Dermis microvascular lymphatic vessel endothelial cell (primary cell): ENCODE measurements at regions not wholly inside any gene's neighbourhood (a gene's known extent, or its start where the extent isn't known, plus 50 kb on each side); places are given as distances from the start of the nearest gene placed in this dataset.
A peak's percentile ranks its signal among the peaks of the same experiment; 100 is the strongest.
"Not testable (repeated sequence)": the region's sequence is repeated elsewhere in the genome, so short reads cannot be mapped to it uniquely, and the experiment has no call there.

Experiments used
- DNase-seq, 2 donors: peaks; one replicate each; pipeline versions ENCODE4 v3.0.0 to v3.0.0-alpha.2; 2010; ENCODE audit warnings: low read depth in 2 of 2

DNA sequence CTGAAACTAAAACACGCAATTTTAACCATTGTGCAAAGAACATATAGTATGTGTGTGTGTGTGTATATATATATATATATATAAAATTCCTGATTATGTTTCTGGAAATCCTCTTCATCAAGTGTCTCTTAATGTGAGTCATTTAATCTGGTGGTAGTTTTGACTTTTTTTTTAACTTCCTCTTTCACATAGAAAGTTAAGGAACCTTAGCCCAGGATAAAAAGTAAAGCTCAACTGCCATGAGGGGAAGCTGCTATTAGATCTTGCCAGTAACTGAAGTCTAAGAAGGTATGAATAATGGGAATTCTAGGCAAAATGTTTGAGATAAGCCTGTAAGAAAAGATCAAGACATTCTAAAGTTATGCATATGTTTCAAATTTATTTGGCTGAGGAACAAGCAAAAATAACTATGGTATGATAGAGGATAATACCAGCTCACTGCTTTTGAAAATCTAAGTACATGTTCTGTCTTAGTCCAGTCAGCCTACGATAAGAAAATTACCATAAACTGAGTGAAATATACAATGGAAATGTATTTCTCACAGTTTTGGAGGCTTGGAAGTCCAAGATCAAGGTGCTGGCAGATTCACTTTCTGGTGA, 757.0 kb downstream of the TRAM1L1 start:
- DNase-seq = no peak

DNA sequence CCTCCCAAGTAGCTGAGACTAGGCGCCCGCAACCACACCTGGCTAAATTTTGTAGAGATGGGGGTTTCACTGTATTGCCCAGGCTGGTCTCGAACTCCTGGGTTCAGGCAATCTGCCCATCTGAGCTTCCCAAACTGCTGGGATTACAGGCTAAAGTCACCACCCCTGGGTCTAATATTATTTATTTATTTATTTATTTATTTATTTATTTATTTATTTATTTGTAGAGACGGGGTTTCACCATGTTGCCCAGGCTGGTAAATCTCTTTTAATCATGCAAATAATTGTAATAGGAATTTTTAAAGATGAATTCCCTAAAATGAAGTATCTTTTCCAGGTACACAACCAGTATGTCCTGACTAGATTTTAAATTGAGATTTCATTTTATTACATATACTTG, 761.8 kb downstream of the TRAM1L1 start:
- DNase-seq = no peak

DNA sequence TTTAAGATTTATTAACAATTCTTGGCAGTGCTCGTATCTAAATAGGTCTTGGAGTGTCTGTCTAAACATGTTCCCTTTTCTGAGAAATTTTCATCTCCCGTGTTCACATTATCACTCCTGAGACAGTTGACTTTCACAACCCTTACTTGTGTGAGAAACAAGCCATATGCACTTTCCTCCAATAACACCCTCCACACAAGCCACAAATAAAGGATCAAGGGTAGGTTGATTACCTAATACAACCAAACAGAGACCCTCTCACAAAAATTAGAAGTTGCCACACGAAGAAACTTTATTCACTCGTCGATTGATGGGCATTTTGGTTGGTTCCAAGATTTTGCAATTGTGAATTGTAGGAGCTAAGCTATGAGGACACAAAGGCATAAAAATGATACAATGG, 763.9 kb downstream of the TRAM1L1 start:
- DNase-seq = no peak

DNA sequence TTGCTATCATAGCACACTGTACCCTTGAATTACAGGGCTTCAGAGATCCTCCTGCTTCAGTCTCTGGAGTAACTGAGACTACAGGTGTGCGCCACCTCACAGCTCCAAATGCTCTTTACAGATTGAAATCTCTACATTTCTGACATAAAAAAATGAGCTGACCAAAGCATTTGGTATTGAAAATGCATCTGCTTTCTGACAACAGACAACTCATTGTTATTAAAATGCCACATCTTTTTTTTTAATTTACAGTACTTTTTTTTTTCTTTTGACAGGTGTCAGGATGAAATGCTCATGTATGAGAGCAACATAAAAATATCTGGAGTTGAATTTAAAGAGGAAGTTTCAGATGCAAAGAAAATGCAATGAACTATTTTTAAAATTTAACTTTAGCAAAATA, 764.5 kb downstream of the TRAM1L1 start:
- no peak for DNase-seq

DNA sequence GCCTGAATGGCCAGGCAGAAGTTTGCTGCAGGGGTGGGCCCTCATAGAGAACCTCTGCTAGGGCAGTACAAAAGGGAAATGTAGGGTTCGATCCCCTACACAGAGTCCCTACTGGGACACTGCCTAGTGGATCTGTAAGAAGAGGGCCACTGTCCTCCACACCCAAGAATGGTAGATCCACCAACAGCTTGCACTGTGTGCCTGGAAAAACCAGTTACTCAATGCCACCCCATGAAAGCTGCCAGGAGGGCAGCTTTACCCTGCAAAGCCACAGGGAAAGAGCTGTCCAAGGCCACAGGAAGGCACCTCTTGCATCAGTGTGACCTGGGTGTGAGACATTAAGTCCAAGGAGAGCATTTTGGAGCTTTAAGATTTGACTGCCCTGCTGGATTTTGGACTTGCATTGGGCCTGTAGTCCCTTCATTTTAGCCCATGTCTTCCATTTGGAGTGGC, 781.6 kb downstream of the TRAM1L1 start:
- no peak for DNase-seq

DNA sequence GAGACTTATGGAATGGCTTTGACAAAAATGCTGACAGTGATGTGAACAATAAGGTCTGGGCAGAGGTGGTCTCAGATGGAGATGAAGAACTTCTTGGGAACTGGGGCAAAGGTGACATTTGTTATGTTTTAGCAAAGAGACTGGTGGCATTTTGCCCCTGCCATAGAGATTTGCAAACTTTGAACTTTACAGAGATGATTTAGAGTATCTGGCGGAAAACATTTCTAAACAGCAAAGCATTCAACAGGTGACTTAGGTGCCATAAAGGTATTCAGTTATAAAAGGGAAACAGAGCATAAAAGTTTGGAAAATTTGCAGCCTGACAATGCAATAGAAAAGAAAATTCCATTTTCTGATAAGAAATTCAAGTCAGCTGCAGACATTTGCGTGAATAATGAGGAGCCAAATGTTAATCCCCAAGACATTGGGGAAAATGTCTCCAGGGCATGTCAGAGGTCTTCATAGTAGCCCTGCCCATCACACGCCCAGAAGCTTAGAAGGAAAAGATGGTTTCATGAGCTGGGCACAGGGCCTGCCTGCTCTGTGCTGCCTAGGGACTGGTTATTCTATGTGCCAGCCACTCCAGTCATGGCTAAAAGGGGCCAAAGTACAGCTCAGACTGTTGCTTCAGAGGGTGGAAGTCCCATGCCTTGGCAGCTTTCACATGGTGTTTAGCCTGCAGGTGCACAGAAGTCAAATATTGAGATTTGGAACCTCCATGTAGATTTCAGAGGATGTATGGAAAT, 782.2 kb downstream of the TRAM1L1 start:
- DNase-seq = no peak

DNA sequence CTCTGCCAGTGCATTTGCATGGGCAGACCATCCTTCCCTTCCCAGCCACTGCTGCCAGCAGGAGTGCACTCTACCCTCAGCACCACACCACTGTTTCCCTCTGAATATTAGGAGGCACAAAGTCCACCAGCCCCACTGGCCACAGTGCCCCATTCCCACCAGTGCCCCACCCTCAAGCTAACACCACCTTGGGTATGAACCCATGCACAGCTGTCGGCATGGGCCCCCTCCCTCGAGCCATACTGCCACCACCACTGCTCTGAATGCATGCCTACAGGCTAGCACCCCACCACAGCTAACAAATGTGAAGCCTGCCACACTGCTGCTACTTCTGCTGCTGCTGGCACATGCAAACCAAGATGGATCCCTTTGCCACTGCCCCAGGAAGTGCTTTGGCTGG, 810.4 kb downstream of the TRAM1L1 start:
- no peak for DNase-seq

DNA sequence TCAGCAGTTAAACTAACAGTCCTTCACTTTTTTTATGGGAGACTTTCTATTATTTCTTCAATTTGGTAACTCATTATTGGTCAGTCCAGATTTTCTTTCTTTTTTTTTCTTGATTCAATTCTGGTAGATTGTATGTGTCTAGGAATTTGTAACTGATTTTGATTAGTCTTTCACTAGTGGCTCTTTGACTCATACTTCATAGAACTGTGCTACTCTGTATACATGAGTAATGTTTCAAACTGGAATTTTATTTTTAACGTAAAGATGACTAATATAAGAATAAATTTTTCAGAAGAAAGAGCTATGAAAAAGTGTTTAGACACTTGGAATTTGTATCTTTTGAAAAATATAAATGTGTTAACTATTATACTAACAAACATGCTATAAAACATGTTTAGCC, 813.0 kb downstream of the TRAM1L1 start:
- DNase-seq = no peak

DNA sequence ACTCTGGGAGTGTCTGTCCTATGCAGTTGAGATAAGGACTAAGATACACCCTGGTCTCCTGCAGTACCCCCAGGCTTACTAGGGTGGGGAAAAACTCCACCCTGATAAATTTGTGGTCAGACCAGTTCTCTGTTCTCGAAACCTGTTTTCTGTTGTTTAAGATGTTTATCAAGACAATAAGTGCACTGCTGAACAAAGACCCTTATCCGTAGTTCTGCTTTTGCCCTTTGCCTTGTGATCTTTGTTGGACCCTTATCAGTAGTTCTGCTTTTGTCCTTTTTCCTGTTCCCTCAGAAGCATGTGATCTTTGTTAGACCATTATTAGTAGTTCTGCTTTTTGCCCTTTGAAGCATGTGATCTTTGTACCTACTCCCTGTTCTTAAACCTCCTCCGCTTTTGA, 824.4 kb downstream of the TRAM1L1 start:
- not testable (repeated sequence) for DNase-seq

DNA sequence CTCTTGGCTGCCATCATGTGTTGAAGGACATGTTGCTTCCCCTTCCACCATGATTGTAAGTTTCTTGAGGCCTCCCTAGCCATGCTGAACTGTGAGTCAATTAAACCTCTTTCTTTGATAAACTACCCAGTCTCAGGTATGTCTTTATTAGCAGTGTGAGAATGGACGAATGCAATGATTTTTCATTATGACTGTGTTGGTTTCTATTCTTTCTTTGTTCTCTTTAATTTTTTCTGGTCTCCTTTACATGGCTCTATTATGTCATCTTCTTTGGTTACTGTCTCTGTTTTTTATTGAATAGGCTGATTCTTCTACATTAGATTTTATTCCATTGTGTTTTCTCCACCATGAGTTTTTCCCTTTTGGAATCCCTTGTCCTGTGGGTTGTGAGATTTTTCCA, 840.6 kb downstream of the TRAM1L1 start:
- no peak for DNase-seq

DNA sequence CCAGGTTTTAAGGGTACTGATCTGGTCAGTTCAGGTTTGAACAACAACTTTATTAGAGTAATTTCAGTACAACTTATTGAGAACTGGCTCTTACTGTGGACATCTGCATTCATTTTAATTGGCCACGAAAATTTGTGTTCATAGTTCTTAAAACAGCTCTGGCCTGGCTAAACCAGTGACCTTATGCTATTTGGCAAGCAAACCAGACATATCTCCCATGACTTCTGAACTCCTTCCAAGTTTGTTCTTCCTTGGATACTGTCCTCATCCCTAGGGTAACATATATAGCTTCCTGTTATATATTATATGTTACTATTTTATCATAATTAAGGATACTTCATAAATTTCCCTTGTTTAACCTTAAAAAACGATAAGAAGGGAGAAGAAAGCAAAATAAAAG, 841.9 kb downstream of the TRAM1L1 start:
- no peak for DNase-seq

DNA sequence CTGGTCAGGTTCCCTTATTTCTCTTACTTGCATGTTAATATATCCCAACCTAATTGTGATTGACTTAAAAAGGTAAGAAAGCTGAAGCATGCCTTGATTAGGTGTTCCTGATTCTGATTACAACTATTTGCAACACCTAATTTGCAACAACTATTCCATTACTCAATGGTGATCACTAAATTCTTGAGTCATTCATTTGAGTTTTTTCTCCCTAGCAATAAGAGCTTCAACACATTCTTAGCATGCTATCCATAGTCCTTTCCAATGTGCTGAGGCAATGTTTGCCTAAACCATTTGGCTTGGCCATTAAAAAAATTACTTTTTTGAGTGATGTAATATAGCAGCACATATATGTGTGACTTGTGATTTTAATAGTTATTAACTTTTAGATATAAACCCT, 851.4 kb downstream of the TRAM1L1 start:
- DNase-seq = no peak

DNA sequence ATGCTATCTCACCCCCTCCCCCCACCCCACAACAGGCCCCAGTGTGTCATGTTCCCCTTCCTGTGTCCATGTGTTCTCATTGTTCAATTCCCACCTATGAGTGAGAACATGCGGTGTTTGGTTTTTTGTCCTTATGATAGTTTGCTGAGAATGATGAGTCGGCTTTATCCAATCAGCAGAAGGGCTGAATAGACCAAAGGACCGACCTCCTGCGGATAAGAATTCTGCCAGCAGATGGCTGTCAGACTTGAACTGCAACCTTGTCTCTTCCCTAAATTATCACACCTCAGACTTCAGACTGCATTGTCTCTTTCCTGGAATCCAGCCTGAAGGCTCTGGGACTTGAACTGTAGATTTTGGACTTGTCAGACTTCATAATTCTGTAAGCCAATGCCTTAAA, 853.4 kb downstream of the TRAM1L1 start:
- not testable (repeated sequence) for DNase-seq

DNA sequence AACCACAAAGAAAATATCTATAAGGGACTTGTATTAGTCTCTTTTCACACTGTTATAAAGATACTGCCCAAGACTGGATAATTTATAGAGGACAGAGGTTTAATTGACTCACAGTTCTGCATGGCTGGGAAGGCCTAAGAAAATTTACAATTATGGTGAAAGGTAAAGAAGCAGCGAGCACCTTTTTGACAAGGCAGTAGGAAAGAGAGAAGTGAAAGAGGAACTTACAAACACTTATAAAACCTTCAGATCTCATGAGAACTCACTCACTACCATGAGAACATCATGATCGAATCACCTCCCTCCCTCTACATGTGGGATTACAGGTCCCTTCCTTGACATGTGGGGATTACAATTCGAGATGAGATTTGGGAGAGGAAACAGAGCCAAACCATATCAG, 856.0 kb downstream of the TRAM1L1 start:
- no peak for DNase-seq

DNA sequence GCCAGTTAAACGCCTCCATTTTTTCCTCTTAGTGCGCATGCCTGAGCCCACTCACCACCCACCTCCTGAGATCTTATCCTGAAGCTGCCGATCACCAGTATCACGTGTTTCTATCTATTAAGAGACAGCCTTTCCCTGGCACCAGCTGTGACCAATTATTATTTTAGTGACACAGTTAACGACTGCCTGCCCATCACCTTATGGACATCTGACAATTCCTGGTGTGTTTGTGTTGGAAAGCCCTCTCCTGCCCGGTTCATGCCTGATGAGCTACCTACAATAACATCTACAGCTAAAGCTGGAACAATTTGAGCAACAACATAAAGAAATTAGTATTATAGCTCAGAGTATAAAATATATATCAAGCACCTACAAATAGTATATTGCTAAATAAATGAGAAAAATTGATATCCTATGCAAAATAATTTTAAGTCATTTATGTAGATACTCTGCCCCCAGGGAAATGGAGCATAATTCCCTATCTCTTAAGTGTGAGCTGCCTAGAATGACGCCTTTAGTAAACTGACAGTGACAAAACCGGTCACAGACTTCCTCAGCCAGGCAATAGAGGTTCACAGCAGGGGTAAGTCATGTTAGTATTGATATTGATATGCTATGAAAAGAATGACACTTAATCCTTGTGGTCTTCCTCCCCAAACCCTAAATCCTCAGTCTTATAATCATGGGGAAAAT, 862.2 kb downstream of the TRAM1L1 start:
- DNase-seq = no peak

DNA sequence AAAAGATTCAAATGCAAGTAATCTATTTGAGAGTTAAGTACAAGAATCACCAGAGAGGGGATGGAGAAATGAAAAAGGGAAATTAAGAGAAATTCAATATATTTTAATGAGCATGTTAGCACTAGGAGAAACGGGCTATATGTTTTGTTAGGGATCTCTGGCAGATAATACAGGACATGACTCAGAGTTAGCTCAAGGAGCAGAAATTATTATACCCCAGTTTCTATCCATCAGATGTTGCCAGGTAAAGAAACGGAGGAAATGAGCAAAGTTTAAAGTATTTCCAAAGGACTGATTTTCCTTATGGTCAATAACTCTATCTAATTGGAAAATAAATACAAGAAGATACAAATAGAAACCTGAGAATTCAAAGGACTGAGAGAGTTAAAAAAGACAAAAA, 867.6 kb downstream of the TRAM1L1 start:
- DNase-seq = peak in 1 of 2 donors; percentile 1

DNA sequence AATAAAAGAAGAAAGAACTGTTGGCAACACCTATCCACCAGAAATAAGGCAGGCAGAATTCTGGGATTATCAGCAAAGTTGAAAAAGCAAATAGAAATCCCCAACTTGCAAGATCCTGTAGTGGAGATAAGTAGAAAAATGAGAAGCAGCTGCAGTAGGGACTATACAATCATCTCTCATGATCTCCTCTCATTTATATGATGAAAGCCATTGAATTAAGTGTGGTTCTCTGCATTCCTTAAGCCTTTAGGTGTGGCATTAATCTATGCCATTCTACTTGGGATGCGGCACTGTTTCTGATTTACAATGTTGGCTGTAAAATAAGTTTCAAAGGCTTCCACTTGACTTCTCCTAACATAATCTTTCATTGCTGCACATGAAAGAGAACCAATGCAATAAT, 869.8 kb downstream of the TRAM1L1 start:
- DNase-seq = no peak

DNA sequence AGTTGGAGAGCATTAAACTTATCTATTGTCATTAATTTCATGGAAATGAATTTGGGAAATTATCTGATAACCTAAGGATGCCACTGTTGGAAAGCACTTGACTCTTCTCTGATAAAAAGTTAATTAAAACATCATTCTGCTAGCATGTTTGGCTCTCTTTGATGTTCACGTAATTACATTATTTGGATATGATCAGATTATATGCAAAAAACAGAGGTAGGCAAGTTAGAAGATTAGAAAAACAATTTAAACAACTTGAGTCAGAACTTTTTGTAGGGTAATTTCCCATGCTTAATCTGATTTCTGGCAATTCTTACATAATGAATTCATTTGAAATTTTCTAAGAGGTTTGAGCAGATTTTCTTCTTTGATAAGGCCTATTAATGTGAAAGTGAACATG, 882.9 kb downstream of the TRAM1L1 start:
- no peak for DNase-seq

DNA sequence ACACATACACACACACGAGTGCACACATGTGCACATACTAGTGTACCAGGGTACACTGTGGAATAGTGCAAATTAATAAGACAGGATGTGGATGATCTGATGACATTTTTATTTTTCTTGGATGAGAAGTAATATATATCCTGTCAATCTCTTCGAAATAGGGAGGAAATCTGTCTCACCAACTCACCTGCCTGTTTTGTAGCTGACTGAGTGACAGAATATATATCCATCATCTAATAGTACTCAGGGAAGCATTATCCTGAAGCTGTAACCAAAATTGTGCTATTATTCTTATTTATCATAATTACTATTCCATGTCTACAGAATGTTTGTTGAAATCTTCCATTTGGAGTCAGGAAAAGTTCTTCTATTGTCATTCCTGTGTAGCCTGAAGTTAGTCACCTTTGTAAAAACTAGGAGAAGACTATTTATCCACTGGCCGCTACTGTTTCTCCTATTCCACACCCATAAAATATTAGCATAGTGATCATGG, 888.0 kb downstream of the TRAM1L1 start:
- DNase-seq = no peak

DNA sequence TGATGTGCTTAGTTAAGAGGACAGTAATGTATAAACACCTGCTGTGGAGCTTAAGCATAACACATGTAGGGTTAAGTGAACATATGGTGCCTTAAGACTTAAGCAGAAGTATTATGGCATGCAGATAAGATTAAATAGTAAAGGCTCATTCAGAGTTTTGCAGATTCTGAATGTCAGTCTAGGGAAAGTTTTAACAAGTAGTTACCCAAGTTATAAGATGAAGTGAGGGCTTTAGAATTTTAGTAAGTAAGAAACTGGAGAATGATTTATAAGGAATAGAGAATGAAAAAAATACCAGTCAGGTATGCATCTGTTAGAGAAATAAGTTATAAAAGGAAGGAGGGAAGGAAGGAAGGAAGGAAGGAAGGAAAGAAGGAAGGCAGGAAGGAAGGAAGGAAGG, 902.1 kb downstream of the TRAM1L1 start:
- no peak for DNase-seq

DNA sequence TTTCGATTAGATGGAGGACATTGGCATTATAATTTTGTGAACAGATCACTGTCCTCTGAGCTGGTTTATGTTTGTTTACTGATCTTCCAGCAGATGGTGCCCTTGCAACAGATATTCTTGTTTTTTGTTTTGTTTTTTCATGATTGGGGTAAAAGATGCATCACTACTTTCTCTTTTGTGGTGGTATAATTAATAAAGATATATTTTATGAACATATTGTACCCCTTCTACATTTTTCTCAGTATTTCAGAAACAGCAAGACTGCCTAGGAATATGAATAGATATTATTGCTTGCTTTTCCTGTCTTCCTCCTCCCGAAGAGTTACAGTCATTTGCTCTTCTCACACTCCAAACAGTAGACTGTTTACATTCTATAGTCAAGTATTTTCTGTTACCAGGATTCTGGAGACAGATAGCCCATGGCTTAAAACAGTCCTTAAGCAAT, 905.2 kb downstream of the TRAM1L1 start:
- no peak for DNase-seq

DNA sequence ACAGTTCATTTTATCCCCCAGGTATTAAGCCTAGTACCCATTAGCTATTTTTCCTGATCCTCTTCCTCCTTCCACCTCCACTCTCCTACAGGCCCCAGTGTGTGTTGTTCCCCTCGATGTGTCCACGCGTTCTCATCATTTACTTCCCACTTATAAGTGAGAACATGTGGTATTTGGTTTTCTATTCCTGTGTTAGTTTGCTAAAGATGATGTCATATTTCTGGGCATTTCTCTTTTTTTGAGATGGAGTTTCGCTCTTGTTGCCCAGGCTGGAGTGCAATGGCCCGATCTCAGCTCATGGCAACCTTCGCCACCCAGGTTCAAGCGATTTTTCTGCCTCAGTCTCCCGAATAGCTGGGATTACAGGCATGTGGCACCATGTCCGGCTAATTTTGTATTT, 934.0 kb downstream of the TRAM1L1 start:
- not testable (repeated sequence) for DNase-seq

DNA sequence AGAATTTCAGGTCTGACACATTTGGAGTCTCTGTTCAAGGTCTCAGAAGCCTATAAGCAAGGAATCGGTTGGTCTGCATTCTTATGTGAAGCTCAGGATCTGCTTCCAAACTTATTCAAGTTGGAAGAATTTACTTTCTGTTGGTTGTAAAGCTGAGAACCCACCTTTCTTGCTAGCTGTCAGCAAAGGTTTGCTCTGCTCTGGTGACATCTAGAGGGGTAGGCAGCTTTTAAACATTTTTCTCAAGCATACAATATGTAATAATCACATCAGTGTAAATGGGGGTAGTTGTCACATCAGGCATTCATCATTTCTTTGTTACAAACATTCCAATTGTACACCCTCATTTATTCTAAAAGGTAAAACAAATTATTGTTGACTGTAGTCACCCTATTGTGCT, 935.2 kb downstream of the TRAM1L1 start:
- DNase-seq = no peak
